ENCODE measurements at regions not wholly inside any gene's neighbourhood (a gene's known extent, or its start where the extent isn't known, plus 50 kb on each side); places are given as distances from the start of the nearest gene placed in this dataset.

- no peak for TF ChIP-seq POLR2A (IDR thresholded peaks at IDR 0.05)
- no peak for TF ChIP-seq CTCF (IDR thresholded peaks at IDR 0.05)
These were observed 93.9 kb downstream of the INHBB start for GRCh38 chr2:120439637-120440384.

Data from heart left ventricle (tissue), 13 donors.